ENCODE measurements at regions not wholly inside any gene's neighbourhood (a gene's known extent, or its start where the extent isn't known, plus 50 kb on each side); places are given as distances from the start of the nearest gene placed in this dataset.

- no peaks in the 10 kb centered on the region for H3K36me3 ChIP-seq (ENCODE audit: low read depth)
- DNase-seq (no peak), ATAC-seq (no peak)
- no peak for TF ChIP-seq CTCF (IDR thresholded peaks at IDR 0.05)
- H3K9me3 ChIP-seq, result no peaks in the 10 kb centered on the region
- no peaks in the 10 kb centered on the region for H3K4me1 ChIP-seq (ENCODE audit: low read depth)
- H3K4me3 ChIP-seq, result no peak overlapping the region
- intact Hi-C loops (cut with DNase I, micrococcal nuclease), result no loop called here
Measured at GRCh38 chr1:30103708-30104411, 619.5 kb downstream of the MATN1 start.

- Histone ChIP-seq H3K36me3 (ENCODE audit: low read depth) (no peaks in the 10 kb centered on the region), H3K9me3 (no peaks in the 10 kb centered on the region), H3K4me1 (ENCODE audit: low read depth) (no peaks in the 10 kb centered on the region), H3K4me3 (no peak overlapping the region)
- TF ChIP-seq CTCF (IDR thresholded peaks at IDR 0.05), result no peak
- intact Hi-C loops (cut with DNase I, micrococcal nuclease), result no loop called here
- ATAC-seq (no peak), DNase-seq (no peak)
Measured at GRCh38 chr1:30102605-30103004, 620.8 kb downstream of the MATN1 start.

- peak in 2 of 3 donors; percentile 36 to 50 for DNase-seq
- intact Hi-C loops (cut with DNase I, micrococcal nuclease), result no loop called here
- no peak for TF ChIP-seq CTCF (IDR thresholded peaks at IDR 0.05)
- no peaks in the 10 kb centered on the region for H3K4me1 ChIP-seq (ENCODE audit: low read depth)
- peak; percentile 72 for ATAC-seq
- H3K4me3 ChIP-seq, result no peak overlapping the region
- no peaks in the 10 kb centered on the region for H3K9me3 ChIP-seq
- no peaks in the 10 kb centered on the region for H3K36me3 ChIP-seq (ENCODE audit: low read depth)
Measured at GRCh38 chr1:30101487-30102227, 621.7 kb downstream of the MATN1 start.

- Histone ChIP-seq H3K36me3 (ENCODE audit: low read depth) (no peaks in the 10 kb centered on the region), H3K4me3 (no peak overlapping the region), H3K4me1 (ENCODE audit: low read depth) (no peaks in the 10 kb centered on the region), H3K9me3 (no peaks in the 10 kb centered on the region)
- intact Hi-C loops (cut with DNase I, micrococcal nuclease), result no loop called here
- DNase-seq, result no peak
- ATAC-seq, result no peak
- no peak for TF ChIP-seq CTCF (IDR thresholded peaks at IDR 0.05)
Measured at GRCh38 chr1:30101016-30101415, 622.4 kb downstream of the MATN1 start.

GRCh38 chr1:30100524-30100862, 622.9 kb downstream of the MATN1 start:
- Histone ChIP-seq H3K4me1 (ENCODE audit: low read depth) (no peaks in the 10 kb centered on the region), H3K4me3 (no peak overlapping the region), H3K36me3 (ENCODE audit: low read depth) (no peaks in the 10 kb centered on the region), H3K9me3 (no peaks in the 10 kb centered on the region)
- intact Hi-C loops (cut with DNase I, micrococcal nuclease), result no loop called here
- DNase-seq, result no peak
- TF ChIP-seq CTCF (IDR thresholded peaks at IDR 0.05), result no peak
- no peak for ATAC-seq

Data from mucosa of descending colon (tissue), 3 donors.